HepG2 (cell line): ENCODE measurements at regions not wholly inside any gene's neighbourhood (a gene's known extent, or its start where the extent isn't known, plus 50 kb on each side); places are given as distances from the start of the nearest gene placed in this dataset.

Experiments used
- ATAC-seq: fragments of 200-7000 bp; cut with Tn5 transposase; 3 replicates; pipeline ENCODE4 v1.9.1; 2020; ENCODE audit warnings: mild to moderate bottlenecking, moderate library complexity
- BruUV-seq: library from RNA; stranded (reverse); fragments of 400-500 nt; replicated peaks from 2 replicates; lab custom pipeline; 2021; lab: Mats Ljungman, UMichigan
- CTCF ChIA-PET: fragments of 300-600 bp; formaldehyde crosslinking; extraction: SDS; loops from one replicate; lab custom pipeline; 2021; ENCODE audit warnings: low total read pairs, inconsistent platforms, low intra/inter-chr PET ratio; lab: Yijun Ruan, JAX
- POLR2A ChIA-PET: fragments of 350-600 bp; sonication (Branson Sonifier 250); formaldehyde crosslinking; loops from one replicate; lab custom pipeline; 2020; ENCODE audit warnings: antibody characterized with exemption, inconsistent platforms; lab: Yijun Ruan, JAX
- DNase-seq: peaks from one replicate; pipeline ENCODE4 v3.0.0-alpha.2; 2015; ENCODE audit warnings: low spot score
- FAIRE-seq: peaks from 3 replicates; lab custom pipeline; 2011; peaks lifted over from hg19 to GRCh38; lab: Jason Lieb, UNC
- H2AFZ ChIP-seq: one replicate; pipeline ENCODE4 v1.6.1; 2011; ENCODE audit warnings: low read length, inconsistent platforms
- H3K27ac ChIP-seq: fragments of 300-600 bp; 3 replicates; pipeline ENCODE4 v1.8.0; 2011; ENCODE audit warnings: mixed run types, mild to moderate bottlenecking, mixed read lengths, low read length, inconsistent platforms; ENCODE audit not compliant: insufficient read depth; ENCODE audit errors: extremely low read length
- H3K27me3 ChIP-seq, 2 experiments: fragments of 200-600 bp in 1 of 2; 2 replicates in 1 of 2; 3 replicates in 1 of 2; pipeline versions ENCODE4 v1.6.0 to v1.8.0; 2011; ENCODE audit warnings: low read length in 2 of 2, mild to moderate bottlenecking in 2 of 2, moderate library complexity in 2 of 2, inconsistent platforms in 1 of 2; ENCODE audit not compliant: insufficient read depth in 2 of 2, control insufficient read depth in 1 of 2
- H3K36me3 ChIP-seq, 2 experiments: fragments of 200-600 bp in 1 of 2; replicated peaks in 1 of 2; 2 replicates in 1 of 2; 3 replicates in 1 of 2; pipeline versions ENCODE4 v1.5.1 to v1.8.0; 2011; ENCODE audit warnings: low read length in 2 of 2, inconsistent platforms in 1 of 2; ENCODE audit not compliant: insufficient read depth in 2 of 2, control insufficient read depth in 1 of 2
- H3K4me1 ChIP-seq: 2 replicates; pipeline ENCODE4 v1.5.1; 2012; ENCODE audit warnings: low read length, inconsistent platforms; ENCODE audit not compliant: insufficient read depth
- H3K4me2 ChIP-seq: 2 replicates; pipeline ENCODE4 v1.6.0; 2011; ENCODE audit warnings: low read depth, low read length, inconsistent platforms
- H3K4me3 ChIP-seq, 3 experiments: fragments of 200-600 bp in 1 of 3; sonication (generic), shearing (Covaris generic) in 1 of 3; replicated peaks in 1 of 3; 2 replicates each; pipeline ENCODE4 v1.5.1; 2011 to 2016; ENCODE audit warnings: low read length in 3 of 3, inconsistent platforms in 2 of 3, low read depth in 2 of 3, mild to moderate bottlenecking in 2 of 3, control low read depth in 1 of 3, mixed read lengths in 1 of 3; ENCODE audit not compliant: insufficient read depth in 1 of 3
- H3K79me2 ChIP-seq: one replicate; pipeline ENCODE4 v1.6.1; 2011; ENCODE audit warnings: low read length, inconsistent platforms; ENCODE audit not compliant: insufficient read depth
- H3K9ac ChIP-seq: 2 replicates; pipeline ENCODE4 v1.6.0; 2011; ENCODE audit warnings: mild to moderate bottlenecking, low read depth, low read length, inconsistent platforms; ENCODE audit not compliant: insufficient read depth
- H3K9me3 ChIP-seq: 2 replicates; pipeline ENCODE4 v1.5.1; 2012; ENCODE audit warnings: mild to moderate bottlenecking, low read length
- H4K20me1 ChIP-seq: 2 replicates; pipeline ENCODE4 v1.6.0; 2011; ENCODE audit warnings: inconsistent platforms, mild to moderate bottlenecking, low read length, moderate library complexity; ENCODE audit not compliant: insufficient read depth
- FOSL1 ChIP-seq: sonication (generic); formaldehyde crosslinking; IDR thresholded peaks from 2 replicates; pipeline ENCODE4 v1.9.0; 2021; ENCODE audit warnings: missing genetic modification reagents, borderline replicate concordance
- HDAC6 ChIP-seq: fragments of 200-600 bp; sonication (generic); IDR thresholded peaks from 2 replicates; pipeline ENCODE4 v1.7.0; 2017; ENCODE audit warnings: mild to moderate bottlenecking, antibody characterized with exemption, low read length, low read depth
- KLF9 ChIP-seq: IDR thresholded peaks from 2 replicates; pipeline ENCODE4 v1.6.1; 2016; ENCODE audit warnings: low read depth
- MEF2D ChIP-seq: sonication (generic); formaldehyde crosslinking; IDR thresholded peaks from 2 replicates; pipeline ENCODE4 v1.5.1; 2020; ENCODE audit warnings: mild to moderate bottlenecking, missing genetic modification reagents
- MTF1 ChIP-seq: sonication (generic); formaldehyde crosslinking; IDR thresholded peaks from 2 replicates; pipeline ENCODE4 v1.5.0; 2020; ENCODE audit warnings: missing genetic modification reagents
- NR2F1 ChIP-seq, 2 experiments: fragments of 450-650 bp in 1 of 2; formaldehyde crosslinking in 1 of 2; IDR thresholded peaks; 2 replicates each; pipeline versions ENCODE4 v1.5.0 to v1.6.1; 2016 to 2020; ENCODE audit warnings: mild to moderate bottlenecking in 1 of 2, missing compliant biosample characterization in 1 of 2, missing genetic modification reagents in 1 of 2, moderate library complexity in 1 of 2
- SRSF1 ChIP-seq: fragments of 200-400 bp; formaldehyde crosslinking; optimal IDR thresholded peaks from 2 replicates; pipeline ENCODE3; 2017; ENCODE audit warnings: mild to moderate bottlenecking, low read depth, low read length, moderate library complexity
- ZBTB20 ChIP-seq: sonication (generic); formaldehyde crosslinking; IDR thresholded peaks from 2 replicates; pipeline ENCODE4 v1.8.1; 2023; ENCODE audit warnings: missing genetic modification reagents, low read depth, mild to moderate bottlenecking, borderline replicate concordance
- ZBTB26 ChIP-seq: IDR thresholded peaks from 2 replicates; pipeline ENCODE4 v1.6.1; 2016; ENCODE audit warnings: missing compliant biosample characterization, missing genetic modification reagents, borderline replicate concordance
- ZNF326 ChIP-seq: sonication (generic); formaldehyde crosslinking; IDR thresholded peaks from 2 replicates; pipeline ENCODE4 v1.4.0; 2020; ENCODE audit warnings: missing genetic modification reagents, borderline replicate concordance
- ZNF33B ChIP-seq: sonication (generic); formaldehyde crosslinking; IDR thresholded peaks from 2 replicates; pipeline ENCODE4 v1.5.1; 2020; ENCODE audit warnings: mild to moderate bottlenecking, missing genetic modification reagents
- ZNF614 ChIP-seq: IDR thresholded peaks from 2 replicates; pipeline ENCODE4 v1.6.1; 2018; ENCODE audit warnings: missing biosample characterization, missing genetic modification reagents, inconsistent platforms, borderline replicate concordance
- ZNF781 ChIP-seq: sonication (generic); formaldehyde crosslinking; IDR thresholded peaks from 2 replicates; pipeline ENCODE4 v1.5.1; 2020; ENCODE audit warnings: borderline replicate concordance, mild to moderate bottlenecking, missing genetic modification reagents; ENCODE audit errors: not compliant biosample characterization
- WGBS: methylation state at CpG from one replicate; pipeline ENCODE4 v1.1.6; 2017; ENCODE audit warnings: low lambda C conversion rate; 5-methylcytosine and 5-hydroxymethylcytosine counted together
- in situ Hi-C: cut with HindIII; loops from 2 replicates; pipeline ENCODE4 v1.10.0; 2017; ENCODE audit warnings: low pct_unique_long_range_greater_than_20kb; ENCODE audit not compliant: extremely low pct_ligation_motif_present
- intact Hi-C: fragments of 100-400 bp; cut with micrococcal nuclease; formaldehyde crosslinking; loops from one replicate; pipeline ENCODE4 v1.10.0; 2022; ENCODE audit not compliant: unreplicated experiment

DNA sequence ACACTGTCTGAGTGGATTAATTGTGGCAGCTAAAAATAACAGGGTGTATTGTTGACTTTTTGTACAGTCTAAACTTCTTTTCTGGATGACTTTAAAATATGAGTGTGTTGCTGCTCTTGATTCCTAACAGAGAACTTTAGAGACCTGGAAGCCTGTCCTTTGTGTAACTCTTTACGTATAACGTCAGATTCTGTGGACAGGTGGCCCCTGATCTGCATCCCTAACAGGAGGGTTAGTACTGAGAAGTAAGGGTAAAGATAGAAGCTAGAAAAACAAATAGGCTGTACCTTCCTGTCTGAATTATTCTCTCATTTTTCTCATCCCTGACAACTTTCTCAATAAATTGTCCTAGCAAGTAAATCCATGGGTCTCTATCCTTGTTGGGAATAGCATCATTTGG lies 105.7 kb upstream of the LIMCH1 start:
- H4K20me1 ChIP-seq, result no peaks in the 10 kb centered on the region
- peaks cover 0 to 5% of the 10 kb centered on the region in 2 experiments; a peak in 2 of 5 replicates for H3K27me3 ChIP-seq
- H3K36me3 ChIP-seq, result no peaks in the 10 kb centered on the region
- no peaks in the 10 kb centered on the region for H3K79me2 ChIP-seq
- H3K4me1 ChIP-seq, result no peaks in the 10 kb centered on the region
- in situ Hi-C loops, result no loop called here
- intact Hi-C loops, result no loop called here
- ATAC-seq, result no peak
- H3K27ac ChIP-seq, result no peak overlapping the region
- H3K4me2 ChIP-seq, result no peak overlapping the region
- H3K4me3 ChIP-seq, result no peak overlapping the region
- TF ChIP-seq ZBTB26 (CRISPR knock-in tag) (no peak), ZNF614 (CRISPR knock-in tag) (no peak), HDAC6 (no peak), ZNF326 (CRISPR knock-in tag) (no peak), MTF1 (CRISPR knock-in tag) (no peak), ZNF781 (CRISPR knock-in tag) (no peak), SRSF1 (no peak), ZBTB20 (CRISPR knock-in tag) (no peak), ZNF33B (CRISPR knock-in tag) (no peak), KLF9 (CRISPR knock-in tag) (no peak), MEF2D (CRISPR knock-in tag) (no peak), FOSL1 (CRISPR knock-in tag) (no peak), NR2F1 (CRISPR knock-in tag; IDR thresholded peaks at IDR 0.05) (no peak)
- POLR2A ChIA-PET, result no interaction called here
- H2AFZ ChIP-seq, result no peak overlapping the region
- no peaks in the 10 kb centered on the region for H3K9me3 ChIP-seq
- DNase-seq, result no peak
- 3% methylated on average over 2 of the region's 2 CpGs for WGBS
- no peak for FAIRE-seq
- no peak overlapping the region for H3K9ac ChIP-seq
- CTCF ChIA-PET, result no interaction called here
- no TSS peak for BruUV-seq
